Neural cell (in vitro differentiated cells): ENCODE measurements at regions not wholly inside any gene's neighbourhood (a gene's known extent, or its start where the extent isn't known, plus 50 kb on each side); places are given as distances from the start of the nearest gene placed in this dataset.
"Not testable (repeated sequence)": the region's sequence is repeated elsewhere in the genome, so short reads cannot be mapped to it uniquely, and the experiment has no call there.

Source experiments
- CTCF ChIP-seq: fragments of 450-650 bp; IDR thresholded peaks from 2 replicates; pipeline ENCODE4 v1.5.1; 2014; ENCODE audit warnings: antibody characterized with exemption, mild to moderate bottlenecking, moderate library complexity; ENCODE audit not compliant: poor library complexity, severe bottlenecking
- EP300 ChIP-seq: fragments of 450-650 bp; conservative IDR thresholded peaks from 2 replicates; pipeline ENCODE4 v1.6.1; 2014; ENCODE audit warnings: antibody characterized with exemption, mild to moderate bottlenecking, moderate library complexity; ENCODE audit not compliant: poor library complexity, severe bottlenecking
- EZH2 ChIP-seq: fragments of 200-600, 300-800 bp; shearing (Covaris generic), sonication (generic); IDR thresholded peaks from 2 replicates; pipeline ENCODE4 v1.6.1; 2014; ENCODE audit warnings: antibody characterized with exemption, low read length, borderline replicate concordance, mild to moderate bottlenecking; ENCODE audit not compliant: insufficient read depth, poor library complexity, severe bottlenecking
- POLR2AphosphoS5 ChIP-seq: IDR thresholded peaks from 2 replicates; pipeline ENCODE4 v1.6.1; 2012
- RAD21 ChIP-seq: fragments of 450-650 bp; conservative IDR thresholded peaks from 2 replicates; pipeline ENCODE4 v1.6.1; 2014; ENCODE audit warnings: antibody characterized with exemption, mild to moderate bottlenecking, moderate library complexity
- TAF1 ChIP-seq: IDR thresholded peaks from 2 replicates; pipeline ENCODE4 v1.6.1; 2012; ENCODE audit warnings: low read depth

- TF ChIP-seq POLR2AphosphoS5, CTCF, EP300, RAD21, EZH2, TAF1: not testable (repeated sequence)
Measured at GRCh38 chr1:148210624-148211023, 58.5 kb upstream of the NBPF11 start.
